Inflammatory macrophage (primary cell): ENCODE measurements at regions not wholly inside any gene's neighbourhood (a gene's known extent, or its start where the extent isn't known, plus 50 kb on each side); places are given as distances from the start of the nearest gene placed in this dataset.

Source experiments
- DNase-seq, 2 donors: peaks; one replicate each; pipeline ENCODE4 v3.0.0-alpha.2; 2020 to 2022

GRCh38 chr9:108642871-108643270 is 212.9 kb downstream of the ACTL7B start:
- DNase-seq: peak in 1 of 2 donors; percentile 75

GRCh38 chr9:108640230-108640629 is 215.6 kb downstream of the ACTL7B start:
- no peak for DNase-seq

GRCh38 chr9:108639696-108640095 is 216.1 kb downstream of the ACTL7B start:
- DNase-seq: peak; percentile 76 to 87

- no peak for DNase-seq
Observed at GRCh38 chr9:108639091-108639490, 216.7 kb downstream of the ACTL7B start.

GRCh38 chr9:108637340-108637739 is 218.4 kb downstream of the ACTL7B start:
- no peak for DNase-seq

GRCh38 chr9:108636013-108636412 is 219.8 kb downstream of the ACTL7B start:
- no peak for DNase-seq

GRCh38 chr9:108634672-108635462 is 220.9 kb downstream of the ACTL7B start:
- DNase-seq: no peak

GRCh38 chr9:108634204-108634603 is 221.6 kb downstream of the ACTL7B start:
- DNase-seq: peak in 1 of 2 donors; percentile 13

- DNase-seq: peak; percentile 50 to 55
Observed at GRCh38 chr9:108631496-108632285, 224.1 kb downstream of the ACTL7B start.

- DNase-seq: no peak
Observed at GRCh38 chr9:108628316-108628715, 227.5 kb downstream of the ACTL7B start.

- DNase-seq: no peak
Observed at GRCh38 chr9:108626743-108627142, 229.0 kb downstream of the ACTL7B start.

GRCh38 chr9:108621991-108622855 is 233.6 kb downstream of the ACTL7B start:
- DNase-seq: peak; percentile 86 to 96

GRCh38 chr9:108620767-108621166 is 235.0 kb downstream of the ACTL7B start:
- DNase-seq: no peak

GRCh38 chr9:108618906-108619550 is 236.8 kb downstream of the ACTL7B start:
- no peak for DNase-seq

- no peak for DNase-seq
Observed at GRCh38 chr9:108617676-108618075, 238.1 kb downstream of the ACTL7B start.

GRCh38 chr9:108615152-108615551 is 240.6 kb downstream of the ACTL7B start:
- peak; percentile 24 to 42 for DNase-seq

- DNase-seq: no peak
Observed at GRCh38 chr9:108612513-108612912, 243.3 kb downstream of the ACTL7B start.

- DNase-seq: no peak
Observed at GRCh38 chr9:108609897-108610253, 245.9 kb downstream of the ACTL7B start.

- DNase-seq: no peak
Observed at GRCh38 chr9:108609227-108609896, 246.4 kb downstream of the ACTL7B start.

GRCh38 chr9:108607607-108608006 is 248.2 kb downstream of the ACTL7B start:
- no peak for DNase-seq

GRCh38 chr9:108606401-108606800 is 249.4 kb downstream of the ACTL7B start:
- DNase-seq: no peak

GRCh38 chr9:108603141-108603540 is 252.6 kb downstream of the ACTL7B start:
- DNase-seq: no peak
